SK-N-MC (cell line): ENCODE measurements at regions not wholly inside any gene's neighbourhood (a gene's known extent, or its start where the extent isn't known, plus 50 kb on each side); places are given as distances from the start of the nearest gene placed in this dataset.

ENCODE experiments used
- FOXP2 ChIP-seq: optimal IDR thresholded peaks from 2 replicates; pipeline ENCODE3; 2011; ENCODE audit warnings: mild to moderate bottlenecking, moderate library complexity; ENCODE audit not compliant: insufficient read depth; ENCODE audit errors: extremely low read length, control extremely low read depth
- POLR2AphosphoS5 ChIP-seq: IDR thresholded peaks from 2 replicates; pipeline ENCODE4 v1.6.1; 2012; ENCODE audit warnings: mild to moderate bottlenecking, low read depth, low read length, borderline replicate concordance

- TF ChIP-seq FOXP2 (no peak), POLR2AphosphoS5 (no peak)
These were observed 295.0 kb upstream of the NR3C2 start for GRCh38 chr4:148737061-148737770.
